Mesothelial cell of epicardium (in vitro differentiated cells): ENCODE measurements at regions not wholly inside any gene's neighbourhood (a gene's known extent, or its start where the extent isn't known, plus 50 kb on each side); places are given as distances from the start of the nearest gene placed in this dataset.

Experiments used
- DNase-seq, 2 experiments: peaks; one replicate each; pipeline ENCODE4 v3.0.0; 2021; ENCODE audit warnings: low spot score in 2 of 2; ENCODE audit not compliant: unreplicated experiment in 2 of 2
- H3K27ac Mint-ChIP-seq: 2 replicates; pipeline ENCODE4 v1.8.0; 2021; ENCODE audit warnings: mixed read lengths
- H3K27me3 Mint-ChIP-seq: 2 replicates; pipeline ENCODE4 v1.8.0; 2021; ENCODE audit warnings: low read depth, mixed read lengths
- H3K36me3 Mint-ChIP-seq: 2 replicates; pipeline ENCODE4 v1.8.0; 2021; ENCODE audit warnings: mixed read lengths
- H3K4me1 Mint-ChIP-seq: 2 replicates; pipeline ENCODE4 v1.8.0; 2021; ENCODE audit warnings: mixed read lengths
- H3K4me3 Mint-ChIP-seq: 2 replicates; pipeline ENCODE4 v1.8.0; 2021; ENCODE audit warnings: mild to moderate bottlenecking, moderate library complexity, mixed read lengths
- H3K9me3 Mint-ChIP-seq: 2 replicates; pipeline ENCODE4 v1.8.0; 2021; ENCODE audit warnings: mixed read lengths
- CTCF ChIP-seq: fragments of 200-600 bp; sonication (generic); IDR thresholded peaks from one replicate; pipeline ENCODE4 v1.5.0; 2021; ENCODE audit warnings: antibody characterized with exemption; ENCODE audit not compliant: unreplicated experiment

GRCh38 chr5:42898760-42899159 is 87.1 kb upstream of the SELENOP start:
- Mint-ChIP-seq H3K9me3 (no peaks in the 10 kb centered on the region), H3K27ac (no peak overlapping the region), H3K36me3 (no peaks in the 10 kb centered on the region), H3K27me3 (peaks cover 4% of the 10 kb centered on the region), H3K4me1 (no peaks in the 10 kb centered on the region), H3K4me3 (no peak overlapping the region)
- TF ChIP-seq CTCF = no peak
- DNase-seq = no peak

DNA sequence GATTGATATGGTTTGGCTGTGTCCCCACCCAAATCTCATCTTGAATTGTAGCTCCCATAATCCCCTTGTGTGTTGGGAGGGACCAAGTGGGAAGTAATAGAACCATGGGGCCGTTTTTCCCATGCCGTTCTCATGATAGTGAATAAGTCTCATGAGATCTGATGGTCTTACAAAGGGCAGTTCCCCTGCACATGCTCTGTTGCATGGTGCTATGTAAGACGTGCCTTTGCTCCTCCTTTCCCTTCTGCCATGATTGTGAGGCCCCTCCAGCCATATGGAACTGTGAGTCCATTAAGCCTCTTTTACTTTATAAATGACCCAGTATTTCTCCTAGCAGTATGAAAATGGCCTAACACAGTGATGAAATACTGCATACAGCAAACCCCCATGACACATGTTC is 84.8 kb upstream of the SELENOP start:
- no peak for DNase-seq
- Mint-ChIP-seq H3K4me1 (no peaks in the 10 kb centered on the region), H3K27me3 (peaks cover 8% of the 10 kb centered on the region), H3K36me3 (no peaks in the 10 kb centered on the region), H3K27ac (no peak overlapping the region), H3K4me3 (no peak overlapping the region), H3K9me3 (no peaks in the 10 kb centered on the region)
- TF ChIP-seq CTCF = no peak

DNA sequence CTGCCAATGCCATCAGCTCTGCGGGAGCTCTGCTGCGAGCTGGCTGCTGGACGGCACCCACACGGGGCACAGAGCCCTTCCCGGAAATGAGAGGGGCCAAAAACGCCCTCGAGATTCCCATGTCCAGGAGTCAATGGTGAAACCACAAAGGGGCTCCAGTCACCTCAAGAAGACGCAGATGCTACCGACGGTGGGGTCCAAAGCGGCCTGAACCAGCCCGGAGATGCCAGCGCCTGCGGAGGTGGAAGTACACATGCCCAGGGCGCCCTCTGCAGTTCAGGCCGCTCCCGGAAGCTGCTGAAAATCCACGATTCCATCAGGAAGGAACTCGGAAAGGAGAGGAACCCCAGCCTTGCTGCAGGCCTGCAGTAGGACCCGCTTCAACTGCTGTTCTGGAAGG is 82.4 kb upstream of the SELENOP start:
- peaks cover 10% of the 10 kb centered on the region for H3K27me3 Mint-ChIP-seq
- no peak overlapping the region for H3K27ac Mint-ChIP-seq
- DNase-seq = no peak
- H3K4me1 Mint-ChIP-seq = no peaks in the 10 kb centered on the region
- TF ChIP-seq CTCF = no peak
- no peaks in the 10 kb centered on the region for H3K9me3 Mint-ChIP-seq
- H3K36me3 Mint-ChIP-seq = no peaks in the 10 kb centered on the region
- no peak overlapping the region for H3K4me3 Mint-ChIP-seq

DNA sequence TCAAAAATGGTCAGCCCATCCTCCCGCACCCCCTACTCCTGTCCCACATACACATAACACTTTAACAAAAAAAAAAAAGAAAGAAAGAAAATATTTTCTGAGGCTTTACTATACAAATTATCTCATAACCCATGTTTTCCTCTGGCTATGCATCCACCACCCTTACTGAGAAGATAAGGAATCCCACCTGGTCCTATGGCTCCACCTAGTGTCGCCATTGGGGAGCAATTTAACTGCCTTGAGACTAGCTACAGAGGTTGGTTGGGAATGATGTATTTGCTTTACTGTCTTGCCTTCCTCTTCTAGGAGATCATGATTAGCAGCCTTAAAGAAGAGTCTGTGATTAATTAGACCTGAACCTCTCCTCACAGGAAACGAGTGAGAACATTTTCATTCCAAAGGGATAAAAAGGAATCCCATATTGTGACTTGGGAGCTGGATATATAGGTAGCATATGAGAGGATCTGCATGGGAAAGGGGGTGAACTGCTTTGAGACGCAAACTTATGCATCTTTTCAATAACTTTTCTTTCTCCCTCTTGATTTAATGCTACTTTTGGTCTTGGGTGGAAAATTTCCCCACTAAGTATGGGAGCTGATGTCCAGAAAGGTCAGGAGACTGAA is 77.7 kb upstream of the SELENOP start:
- H3K27ac Mint-ChIP-seq = no peak overlapping the region
- peaks cover 6% of the 10 kb centered on the region for H3K4me1 Mint-ChIP-seq
- H3K27me3 Mint-ChIP-seq = peaks cover 6% of the 10 kb centered on the region
- H3K4me3 Mint-ChIP-seq = no peak overlapping the region
- H3K36me3 Mint-ChIP-seq = no peaks in the 10 kb centered on the region
- DNase-seq = peak; percentile 34 to 75
- peak; percentile 73 for TF ChIP-seq CTCF
- H3K9me3 Mint-ChIP-seq = no peaks in the 10 kb centered on the region

DNA sequence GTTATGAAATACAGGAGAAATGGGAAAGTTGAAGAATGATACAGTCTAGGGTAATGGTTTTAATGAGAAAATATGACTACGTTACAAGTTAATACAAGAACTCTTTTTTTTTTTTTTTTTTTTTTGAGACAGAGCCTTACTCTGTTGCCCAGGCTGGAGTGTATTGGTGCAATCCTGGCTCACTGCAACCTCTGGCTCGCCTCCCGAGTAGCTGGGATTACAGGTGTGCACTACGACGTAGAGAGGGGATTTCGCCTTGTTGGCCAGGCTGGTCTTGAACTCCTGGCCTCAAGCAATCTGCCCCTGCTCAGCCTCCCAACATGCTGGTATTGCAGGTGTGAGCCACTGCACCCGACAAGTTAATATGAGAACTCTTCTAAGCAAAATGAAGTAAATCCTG is 77.1 kb upstream of the SELENOP start:
- Mint-ChIP-seq H3K4me3 (no peak overlapping the region), H3K36me3 (no peaks in the 10 kb centered on the region), H3K27ac (no peak overlapping the region), H3K9me3 (no peaks in the 10 kb centered on the region), H3K27me3 (peaks cover 6% of the 10 kb centered on the region), H3K4me1 (peaks cover 6% of the 10 kb centered on the region)
- DNase-seq = no peak
- no peak for TF ChIP-seq CTCF

DNA sequence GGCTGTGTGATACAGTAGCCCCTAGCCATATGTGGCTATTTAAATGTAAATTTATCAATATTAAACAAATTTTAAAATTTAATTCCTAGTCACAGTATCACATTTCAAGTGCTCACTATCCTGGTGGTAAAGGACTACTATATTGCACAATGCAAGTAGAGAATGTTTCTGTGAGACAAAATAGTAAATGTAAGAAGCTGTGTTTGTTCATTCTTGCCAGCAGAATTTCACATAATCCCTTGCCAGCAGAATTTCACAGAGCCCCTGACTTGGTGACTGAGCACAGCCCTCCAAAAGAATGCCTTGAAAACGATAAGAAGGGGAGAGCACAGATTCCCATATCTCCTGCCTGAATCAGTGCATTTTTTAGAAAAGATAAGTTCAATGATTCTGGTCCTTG is 75.9 kb upstream of the SELENOP start:
- no peak for TF ChIP-seq CTCF
- Mint-ChIP-seq H3K4me1 (peaks cover 6% of the 10 kb centered on the region), H3K4me3 (no peak overlapping the region), H3K9me3 (no peaks in the 10 kb centered on the region), H3K27ac (no peak overlapping the region), H3K36me3 (no peaks in the 10 kb centered on the region), H3K27me3 (peaks cover 6% of the 10 kb centered on the region)
- DNase-seq = no peak
